Trophoblast cell (in vitro differentiated cells and primary cell): ENCODE measurements at regions not wholly inside any gene's neighbourhood (a gene's known extent, or its start where the extent isn't known, plus 50 kb on each side); places are given as distances from the start of the nearest gene placed in this dataset.

Experiments
- DNase-seq, 2 donors: peaks; one replicate each; pipeline ENCODE4 v3.0.0-alpha.2; 2016
- H2AFZ ChIP-seq: 2 replicates; pipeline ENCODE4 v1.6.1; 2013; ENCODE audit warnings: low read length, moderate library complexity, mild to moderate bottlenecking; ENCODE audit not compliant: insufficient read depth, poor library complexity
- H2AK5ac ChIP-seq: 2 replicates; pipeline ENCODE4 v1.6.1; 2013; ENCODE audit warnings: mild to moderate bottlenecking, low read length
- H2BK120ac ChIP-seq: 2 replicates; pipeline ENCODE4 v1.6.1; 2013; ENCODE audit warnings: low read length, mild to moderate bottlenecking, moderate library complexity; ENCODE audit not compliant: insufficient read depth, poor library complexity
- H2BK12ac ChIP-seq: 2 replicates; pipeline ENCODE4 v1.6.1; 2013; ENCODE audit warnings: mild to moderate bottlenecking, low read length, moderate library complexity
- H2BK5ac ChIP-seq: 2 replicates; pipeline ENCODE4 v1.6.1; 2013; ENCODE audit warnings: low read length, low read depth, moderate library complexity, mild to moderate bottlenecking; ENCODE audit not compliant: poor library complexity
- H3K14ac ChIP-seq: 2 replicates; pipeline ENCODE4 v1.6.1; 2013; ENCODE audit warnings: mild to moderate bottlenecking, low read length
- H3K18ac ChIP-seq: 2 replicates; pipeline ENCODE4 v1.6.1; 2013; ENCODE audit warnings: mild to moderate bottlenecking, low read length
- H3K23ac ChIP-seq: 2 replicates; pipeline ENCODE4 v1.6.1; 2013; ENCODE audit warnings: low read length
- H3K27ac ChIP-seq: 2 replicates; pipeline ENCODE4 v1.5.1; 2013; ENCODE audit warnings: low read depth, mild to moderate bottlenecking, inconsistent platforms, low read length, moderate library complexity
- H3K27me3 ChIP-seq: 2 replicates; pipeline ENCODE4 v1.6.1; 2013; ENCODE audit warnings: inconsistent platforms, mild to moderate bottlenecking, low read length, moderate library complexity; ENCODE audit not compliant: insufficient read depth
- H3K36me3 ChIP-seq, 2 experiments: 1 replicate in 1 of 2; 2 replicates in 1 of 2; pipeline ENCODE4 v1.6.1; 2013; ENCODE audit warnings: low read length in 2 of 2, mild to moderate bottlenecking in 2 of 2, moderate library complexity in 1 of 2; ENCODE audit not compliant: insufficient read depth in 2 of 2, control insufficient read depth in 1 of 2
- H3K4ac ChIP-seq: 2 replicates; pipeline ENCODE4 v1.6.1; 2013; ENCODE audit warnings: low read depth, mild to moderate bottlenecking, low read length, moderate library complexity
- H3K4me1 ChIP-seq, 2 experiments: 1 replicate in 1 of 2; 2 replicates in 1 of 2; pipeline ENCODE4 v1.6.1; 2013; ENCODE audit warnings: low read length in 2 of 2, mild to moderate bottlenecking in 2 of 2, moderate library complexity in 1 of 2; ENCODE audit not compliant: insufficient read depth in 2 of 2, control insufficient read depth in 1 of 2
- H3K4me2 ChIP-seq: 2 replicates; pipeline ENCODE4 v1.6.1; 2013; ENCODE audit warnings: inconsistent platforms, mild to moderate bottlenecking, low read length, moderate library complexity
- H3K4me3 ChIP-seq: 2 replicates; pipeline ENCODE4 v1.5.1; 2013; ENCODE audit warnings: mild to moderate bottlenecking, low read depth, low read length, inconsistent platforms
- H3K79me1 ChIP-seq: one replicate; pipeline ENCODE4 v1.6.1; 2013; ENCODE audit warnings: low read length
- H3K79me2 ChIP-seq: 2 replicates; pipeline ENCODE4 v1.6.1; 2013; ENCODE audit warnings: low read length, mild to moderate bottlenecking; ENCODE audit not compliant: control insufficient read depth, insufficient read depth, poor library complexity
- H3K9ac ChIP-seq: 2 replicates; pipeline ENCODE4 v1.6.1; 2013; ENCODE audit warnings: mild to moderate bottlenecking, low read length
- H3K9me3 ChIP-seq: 2 replicates; pipeline ENCODE4 v1.6.1; 2013; ENCODE audit warnings: low read depth, mild to moderate bottlenecking, control low read depth, inconsistent platforms, low read length; ENCODE audit not compliant: insufficient read depth
- H4K12ac ChIP-seq: 2 replicates; pipeline ENCODE4 v1.6.1; 2013; ENCODE audit warnings: low read depth, mild to moderate bottlenecking, low read length, moderate library complexity
- H4K8ac ChIP-seq: 2 replicates; pipeline ENCODE4 v1.6.1; 2013; ENCODE audit warnings: low read depth, mild to moderate bottlenecking, low read length, moderate library complexity
- H4K91ac ChIP-seq: one replicate; pipeline ENCODE4 v1.6.1; 2013; ENCODE audit warnings: low read depth, mild to moderate bottlenecking, low read length, moderate library complexity
- WGBS: extraction: QIAGEN DNeasy Blood & Tissue Kit; methylation state at CpG from one replicate; pipeline ENCODE4 v1.1.7; 2013; ENCODE audit warnings: missing lambda C conversion rate; ENCODE audit not compliant: insufficient read length, insufficient coverage; ENCODE audit errors: extremely low coverage; 5-methylcytosine and 5-hydroxymethylcytosine counted together

- no peak for DNase-seq
- no peak overlapping the region for H3K14ac ChIP-seq
- no peak overlapping the region for H2AK5ac ChIP-seq
- no peaks in the 10 kb centered on the region for H3K27me3 ChIP-seq
- no CpG with 5 or more reads among the region's 3 CpGs for WGBS
- H2BK120ac ChIP-seq, result no peak overlapping the region
- H3K27ac ChIP-seq, result no peak overlapping the region
- no peak overlapping the region for H4K91ac ChIP-seq
- no peak overlapping the region for H3K18ac ChIP-seq
- H3K36me3 ChIP-seq, result no peaks in the 10 kb centered on the region
- peaks cover 4% of the 10 kb centered on the region for H3K9me3 ChIP-seq
- no peak overlapping the region for H4K8ac ChIP-seq
- H3K79me1 ChIP-seq, result peaks cover 1% of the 10 kb centered on the region
- no peak overlapping the region for H3K4ac ChIP-seq
- no peak overlapping the region for H2BK12ac ChIP-seq
- no peak overlapping the region for H3K4me2 ChIP-seq
- H4K12ac ChIP-seq, result no peak overlapping the region
- no peaks in the 10 kb centered on the region for H3K79me2 ChIP-seq
- H3K9ac ChIP-seq, result no peak overlapping the region
- H3K4me1 ChIP-seq, result peaks cover 6 to 7% of the 10 kb centered on the region in 2 experiments
- no peak overlapping the region for H2AFZ ChIP-seq
- no peak overlapping the region for H3K4me3 ChIP-seq
- H2BK5ac ChIP-seq, result no peak overlapping the region
- H3K23ac ChIP-seq, result no peak overlapping the region
Measured at GRCh38 chr2:43052204-43052943, 174.0 kb downstream of the ZFP36L2 start.

DNA sequence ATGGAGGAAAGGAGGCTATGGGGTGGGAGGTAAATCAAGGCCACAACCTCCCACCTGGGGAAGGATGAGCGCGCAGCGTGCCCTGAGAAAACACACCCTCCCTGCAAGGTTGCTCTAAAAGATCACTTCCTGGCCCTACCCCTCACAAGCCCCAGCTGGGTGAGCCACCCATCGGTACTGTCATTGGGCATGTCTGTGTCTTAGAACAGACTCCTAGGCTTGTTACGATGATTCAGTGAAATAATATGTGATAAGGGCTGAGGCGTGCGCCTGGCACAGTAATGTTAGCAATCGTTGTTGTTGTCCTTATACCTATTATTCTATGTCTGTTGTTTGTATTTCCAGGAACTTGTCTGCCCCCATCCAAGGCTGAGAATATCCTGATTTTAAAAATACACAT, 175.1 kb downstream of the ZFP36L2 start:
- H3K27me3 ChIP-seq, result no peaks in the 10 kb centered on the region
- H3K79me1 ChIP-seq, result peaks cover 6% of the 10 kb centered on the region
- H2BK12ac ChIP-seq, result peak overlapping the region; percentile 71
- H3K4ac ChIP-seq, result no peak overlapping the region
- H4K8ac ChIP-seq, result no peak overlapping the region
- H3K14ac ChIP-seq, result no peak overlapping the region
- H3K79me2 ChIP-seq, result no peaks in the 10 kb centered on the region
- no peak overlapping the region for H3K4me2 ChIP-seq
- no peak overlapping the region for H3K18ac ChIP-seq
- H4K91ac ChIP-seq, result no peak overlapping the region
- H4K12ac ChIP-seq, result no peak overlapping the region
- H2AFZ ChIP-seq, result no peak overlapping the region
- H3K27ac ChIP-seq, result no peak overlapping the region
- H3K36me3 ChIP-seq, result no peaks in the 10 kb centered on the region
- no peak overlapping the region for H2BK120ac ChIP-seq
- DNase-seq, result peak in 1 of 2 donors; percentile 83
- WGBS, result no CpG with 5 or more reads among the region's 8 CpGs
- H2BK5ac ChIP-seq, result no peak overlapping the region
- peaks cover 9 to 12% of the 10 kb centered on the region in 2 experiments for H3K4me1 ChIP-seq
- peaks cover 4% of the 10 kb centered on the region for H3K9me3 ChIP-seq
- H3K23ac ChIP-seq, result no peak overlapping the region
- H2AK5ac ChIP-seq, result no peak overlapping the region
- H3K4me3 ChIP-seq, result no peak overlapping the region
- no peak overlapping the region for H3K9ac ChIP-seq

DNA sequence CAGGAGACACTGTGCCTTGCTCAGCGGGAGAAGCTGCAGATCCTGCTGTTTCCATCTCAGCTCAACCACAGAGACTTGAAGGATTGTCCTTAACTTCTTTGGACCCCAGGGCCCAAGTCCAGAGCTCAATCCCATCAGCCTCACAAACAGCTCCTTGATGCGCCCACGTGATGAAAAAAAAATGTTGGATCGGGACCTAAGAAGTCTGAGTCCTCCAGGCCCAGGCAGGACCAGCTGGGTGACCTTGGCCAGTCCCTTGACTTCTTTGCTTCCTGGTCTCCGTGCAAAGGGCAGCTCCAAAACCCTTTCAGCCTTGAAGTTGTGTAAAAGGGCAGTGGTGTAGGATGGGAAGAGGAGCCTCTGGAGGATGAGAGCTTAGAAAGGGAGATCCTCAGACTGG, 175.5 kb downstream of the ZFP36L2 start:
- Histone ChIP-seq H2BK120ac (no peak overlapping the region), H3K79me1 (peaks cover 9% of the 10 kb centered on the region), H3K27me3 (no peaks in the 10 kb centered on the region), H3K79me2 (no peaks in the 10 kb centered on the region), H2BK5ac (no peak overlapping the region), H3K18ac (no peak overlapping the region), H3K4ac (no peak overlapping the region), H4K91ac (no peak overlapping the region), H3K4me3 (no peak overlapping the region), H3K4me2 (no peak overlapping the region), H2AK5ac (no peak overlapping the region), H3K9ac (no peak overlapping the region), H4K12ac (no peak overlapping the region), H4K8ac (no peak overlapping the region), H3K23ac (no peak overlapping the region), H3K14ac (no peak overlapping the region), H3K9me3 (peaks cover 4% of the 10 kb centered on the region), H3K4me1 (peaks cover 14% of the 10 kb centered on the region in 2 experiments), H2AFZ (no peak overlapping the region), H2BK12ac (no peak overlapping the region), H3K27ac (no peak overlapping the region), H3K36me3 (no peaks in the 10 kb centered on the region)
- no peak for DNase-seq
- WGBS, result no CpG with 5 or more reads among the region's 5 CpGs

- no peak for DNase-seq
- Histone ChIP-seq H3K4me3 (no peak overlapping the region), H4K8ac (no peak overlapping the region), H2AFZ (no peak overlapping the region), H3K9me3 (peaks cover 4% of the 10 kb centered on the region), H3K27me3 (no peaks in the 10 kb centered on the region), H3K36me3 (no peaks in the 10 kb centered on the region), H3K23ac (no peak overlapping the region), H3K79me2 (no peaks in the 10 kb centered on the region), H3K18ac (no peak overlapping the region), H2BK120ac (no peak overlapping the region), H2AK5ac (peak overlapping the region; percentile 40), H3K4ac (no peak overlapping the region), H3K9ac (no peak overlapping the region), H3K4me2 (no peak overlapping the region), H4K12ac (no peak overlapping the region), H3K79me1 (peaks cover 9% of the 10 kb centered on the region), H2BK5ac (no peak overlapping the region), H2BK12ac (peak overlapping the region; percentile 12), H3K4me1 (peaks cover 14% of the 10 kb centered on the region in 2 experiments), H4K91ac (no peak overlapping the region), H3K27ac (no peak overlapping the region), H3K14ac (no peak overlapping the region)
- WGBS, result no CpG with 5 or more reads among the region's 18 CpGs
Measured at GRCh38 chr2:43049836-43050801, 176.3 kb downstream of the ZFP36L2 start.
